NB4 (cell line): ENCODE measurements at regions not wholly inside any gene's neighbourhood (a gene's known extent, or its start where the extent isn't known, plus 50 kb on each side); places are given as distances from the start of the nearest gene placed in this dataset.

Experiments used
- DNase-seq: peaks from one replicate; pipeline ENCODE4 v3.0.0; 2010; ENCODE audit warnings: low read depth
- H3K4me3 ChIP-seq: one replicate; pipeline ENCODE4 v1.5.1; 2011; ENCODE audit warnings: mild to moderate bottlenecking, low read depth, low read length, moderate library complexity
- CTCF ChIP-seq: IDR thresholded peaks from one replicate; pipeline ENCODE4 v1.5.1; 2012; ENCODE audit warnings: low read depth, low read length
- MAX ChIP-seq: IDR thresholded peaks from 2 replicates; pipeline ENCODE4 v1.6.1; 2011; ENCODE audit warnings: low read depth, low read length
- MYC ChIP-seq: IDR thresholded peaks from 2 replicates; pipeline ENCODE4 v1.6.1; 2011; ENCODE audit warnings: low read depth, low read length
- POLR2A ChIP-seq: IDR thresholded peaks from 2 replicates; pipeline ENCODE4 v1.6.1; 2011; ENCODE audit warnings: mild to moderate bottlenecking; ENCODE audit not compliant: insufficient read length; ENCODE audit errors: extremely low read depth

- H3K4me3 ChIP-seq, result no peak overlapping the region
- DNase-seq, result no peak
- TF ChIP-seq POLR2A (no peak), MAX (no peak), CTCF (no peak)
Measured at GRCh38 chr1:222257027-222257426, 290.9 kb downstream of the HHIPL2 start.

GRCh38 chr1:222256058-222256457, 291.8 kb downstream of the HHIPL2 start:
- DNase-seq, result no peak
- H3K4me3 ChIP-seq, result no peak overlapping the region
- TF ChIP-seq MYC, result no peak
- no peak for TF ChIP-seq MAX
- no peak for TF ChIP-seq POLR2A
- TF ChIP-seq CTCF, result no peak

- no peak overlapping the region for H3K4me3 ChIP-seq
- TF ChIP-seq MAX, result no peak
- no peak for TF ChIP-seq CTCF
- no peak for TF ChIP-seq POLR2A
- no peak for TF ChIP-seq MYC
- DNase-seq, result no peak
Measured at GRCh38 chr1:222252788-222253187, 295.1 kb downstream of the HHIPL2 start.

GRCh38 chr1:222251847-222252246, 296.1 kb downstream of the HHIPL2 start:
- TF ChIP-seq MYC (no peak), CTCF (no peak), POLR2A (no peak)

GRCh38 chr1:222250376-222250775, 297.5 kb downstream of the HHIPL2 start:
- DNase-seq, result no peak
- H3K4me3 ChIP-seq, result no peak overlapping the region
- TF ChIP-seq CTCF, result no peak
- TF ChIP-seq POLR2A, result no peak
- no peak for TF ChIP-seq MYC
- TF ChIP-seq MAX, result no peak

More at GRCh38 chr1:222251847-222252246, 296.1 kb downstream of the HHIPL2 start:
- H3K4me3 ChIP-seq, result no peak overlapping the region
- DNase-seq, result no peak

GRCh38 chr1:222247811-222248310, 300.0 kb downstream of the HHIPL2 start:
- H3K4me3 ChIP-seq, result no peak overlapping the region
- DNase-seq, result no peak
- TF ChIP-seq POLR2A (no peak), CTCF (no peak), MYC (no peak), MAX (no peak)
